MM.1S (cell line): ENCODE measurements at regions not wholly inside any gene's neighbourhood (a gene's known extent, or its start where the extent isn't known, plus 50 kb on each side); places are given as distances from the start of the nearest gene placed in this dataset.

Experiments
- DNase-seq: peaks from one replicate; pipeline ENCODE4 v3.0.0-alpha.2; 2015
- H2AFZ ChIP-seq: fragments of 300-600 bp; sonication (generic); 2 replicates; pipeline ENCODE4 v1.6.0; 2016; ENCODE audit warnings: antibody characterized with exemption, low read length
- H3F3A ChIP-seq: fragments of 300-600 bp; sonication (generic); 2 replicates; pipeline ENCODE4 v1.6.1; 2016; ENCODE audit warnings: mild to moderate bottlenecking, antibody characterized with exemption, low read length, moderate library complexity, mixed read lengths; ENCODE audit not compliant: insufficient read depth
- H3K27ac ChIP-seq: fragments of 300-600 bp; sonication (generic); 2 replicates; pipeline ENCODE4 v1.5.1; 2016; ENCODE audit warnings: mild to moderate bottlenecking, low read length
- H3K27me3 ChIP-seq: fragments of 300-600 bp; sonication (generic); replicated peaks from 2 replicates; pipeline ENCODE4 v1.6.0; 2016; ENCODE audit warnings: low read length; ENCODE audit not compliant: insufficient read depth
- H3K36me3 ChIP-seq: fragments of 300-600 bp; sonication (generic); replicated peaks from 2 replicates; pipeline ENCODE4 v1.6.1; 2016; ENCODE audit warnings: mild to moderate bottlenecking, low read length, mixed read lengths; ENCODE audit not compliant: insufficient read depth
- H3K4me1 ChIP-seq: fragments of 300-600 bp; sonication (generic); 2 replicates; pipeline ENCODE4 v1.6.1; 2016; ENCODE audit warnings: low read length, mixed read lengths
- H3K4me2 ChIP-seq: fragments of 300-600 bp; sonication (generic); 2 replicates; pipeline ENCODE4 v1.6.0; 2016; ENCODE audit warnings: low read depth, low read length
- H3K4me3 ChIP-seq: fragments of 300-600 bp; sonication (generic); 2 replicates; pipeline ENCODE4 v1.5.1; 2016; ENCODE audit warnings: low read length, mixed read lengths
- H3K79me2 ChIP-seq: fragments of 300-600 bp; sonication (generic); 2 replicates; pipeline ENCODE4 v1.6.1; 2016; ENCODE audit warnings: mixed run types, low read length, mixed read lengths
- H3K9ac ChIP-seq: fragments of 300-600 bp; sonication (generic); 2 replicates; pipeline ENCODE4 v1.6.1; 2016; ENCODE audit warnings: low read length, mixed read lengths
- H3K9me2 ChIP-seq: fragments of 300-600 bp; sonication (generic); replicated peaks from 2 replicates; pipeline ENCODE4 v1.6.1; 2016; ENCODE audit warnings: mild to moderate bottlenecking, low read length, mixed read lengths; ENCODE audit not compliant: insufficient read depth
- H3K9me3 ChIP-seq: fragments of 300-600 bp; sonication (generic); replicated peaks from 2 replicates; pipeline ENCODE4 v1.6.1; 2016; ENCODE audit warnings: mild to moderate bottlenecking, low read length, mixed read lengths; ENCODE audit not compliant: insufficient read depth
- H4K20me1 ChIP-seq: fragments of 300-600 bp; sonication (generic); 2 replicates; pipeline ENCODE4 v1.6.1; 2016; ENCODE audit warnings: mild to moderate bottlenecking, low read length, moderate library complexity, mixed read lengths; ENCODE audit not compliant: insufficient read depth
- CTCF ChIP-seq: fragments of 300-600 bp; sonication (generic); IDR thresholded peaks from 2 replicates; pipeline ENCODE4 v1.5.1; 2016; ENCODE audit warnings: antibody characterized with exemption, low read length, mixed read lengths
- EZH2 ChIP-seq: fragments of 300-600 bp; sonication (generic); optimal IDR thresholded peaks from 2 replicates; pipeline ENCODE3; 2017; ENCODE audit warnings: low read depth, mild to moderate bottlenecking, antibody characterized with exemption, low read length, mixed read lengths
- EZH2phosphoT487 ChIP-seq: fragments of 300-600 bp; sonication (generic); IDR thresholded peaks from 2 replicates; pipeline ENCODE4 v1.6.1; 2018; ENCODE audit warnings: antibody characterized with exemption, low read length

GRCh38 chr14:84084056-84084630, 1445.8 kb upstream of the FLRT2 start:
- no peaks in the 10 kb centered on the region for H3K4me1 ChIP-seq
- H3K9me2 ChIP-seq, result no peaks in the 10 kb centered on the region
- no peaks in the 10 kb centered on the region for H4K20me1 ChIP-seq
- no peak overlapping the region for H3K27ac ChIP-seq
- no peak for DNase-seq
- no peaks in the 10 kb centered on the region for H3F3A ChIP-seq
- no peak overlapping the region for H3K4me2 ChIP-seq
- no peaks in the 10 kb centered on the region for H3K79me2 ChIP-seq
- no peaks in the 10 kb centered on the region for H3K9me3 ChIP-seq
- no peak overlapping the region for H3K9ac ChIP-seq
- no peaks in the 10 kb centered on the region for H3K27me3 ChIP-seq
- H2AFZ ChIP-seq, result no peak overlapping the region
- H3K36me3 ChIP-seq, result no peaks in the 10 kb centered on the region
- H3K4me3 ChIP-seq, result no peak overlapping the region
- TF ChIP-seq EZH2 (no peak), CTCF (no peak), EZH2phosphoT487 (no peak)

- no peaks in the 10 kb centered on the region for H3K4me1 ChIP-seq
- H3K36me3 ChIP-seq, result no peaks in the 10 kb centered on the region
- DNase-seq, result no peak
- H3K9ac ChIP-seq, result no peak overlapping the region
- H4K20me1 ChIP-seq, result no peaks in the 10 kb centered on the region
- H3K27me3 ChIP-seq, result no peaks in the 10 kb centered on the region
- no peaks in the 10 kb centered on the region for H3K79me2 ChIP-seq
- H3K4me3 ChIP-seq, result no peak overlapping the region
- H2AFZ ChIP-seq, result no peak overlapping the region
- H3K9me3 ChIP-seq, result no peaks in the 10 kb centered on the region
- no peaks in the 10 kb centered on the region for H3F3A ChIP-seq
- no peak overlapping the region for H3K27ac ChIP-seq
- no peak overlapping the region for H3K4me2 ChIP-seq
- TF ChIP-seq CTCF (no peak), EZH2 (no peak), EZH2phosphoT487 (no peak)
- H3K9me2 ChIP-seq, result no peaks in the 10 kb centered on the region
Measured at GRCh38 chr14:84085493-84085892, 1444.5 kb upstream of the FLRT2 start.

- H3K79me2 ChIP-seq, result no peaks in the 10 kb centered on the region
- no peaks in the 10 kb centered on the region for H3F3A ChIP-seq
- no peaks in the 10 kb centered on the region for H3K36me3 ChIP-seq
- DNase-seq, result no peak
- no peaks in the 10 kb centered on the region for H3K9me2 ChIP-seq
- TF ChIP-seq EZH2phosphoT487, result no peak
- TF ChIP-seq CTCF, result no peak
- no peak for TF ChIP-seq EZH2
- no peak overlapping the region for H3K4me3 ChIP-seq
- H3K4me1 ChIP-seq, result no peaks in the 10 kb centered on the region
- no peaks in the 10 kb centered on the region for H3K27me3 ChIP-seq
- H3K4me2 ChIP-seq, result no peak overlapping the region
- H3K27ac ChIP-seq, result no peak overlapping the region
- H4K20me1 ChIP-seq, result no peaks in the 10 kb centered on the region
- no peak overlapping the region for H3K9ac ChIP-seq
- no peak overlapping the region for H2AFZ ChIP-seq
- H3K9me3 ChIP-seq, result no peaks in the 10 kb centered on the region
Measured at GRCh38 chr14:84086714-84087113, 1443.2 kb upstream of the FLRT2 start.
